ENCODE measurements at regions not wholly inside any gene's neighbourhood (a gene's known extent, or its start where the extent isn't known, plus 50 kb on each side); places are given as distances from the start of the nearest gene placed in this dataset.

- no peaks in the 10 kb centered on the region for H3K9me3 ChIP-seq (replicated peaks in 1 of 2; ENCODE audit: control insufficient read depth in 1 of 2, insufficient read depth in 1 of 2, low read length in 2 of 2)
- no peak overlapping the region for H3K27ac Mint-ChIP-seq
- peaks cover 0 to 5% (median 2%) of the 10 kb centered on the region in 3 donors for H3K27me3 Mint-ChIP-seq (ENCODE audit: low read depth in 3 of 3)
- H3K79me2 ChIP-seq (ENCODE audit: insufficient read depth, low read length), result no peaks in the 10 kb centered on the region
- peaks cover 0 to 2% of the 10 kb centered on the region in 2 donors for H3K4me1 ChIP-seq (ENCODE audit: control insufficient read depth in 1 of 2, insufficient read depth in 2 of 2, low read length in 2 of 2)
- no peaks in the 10 kb centered on the region for H3K36me3 Mint-ChIP-seq
- no peak overlapping the region for H3K4me3 ChIP-seq (replicated peaks in 1 of 3; ENCODE audit: low read depth in 2 of 3, low read length in 3 of 3)
- no peaks in the 10 kb centered on the region for H3K36me3 ChIP-seq (replicated peaks in 1 of 2; ENCODE audit: control insufficient read depth in 1 of 2, insufficient read depth in 2 of 2, low read length in 2 of 2)
- DNase-seq, result no peak
- H3K27ac ChIP-seq (ENCODE audit: low read depth in 1 of 2, low read length in 2 of 2), result no peak overlapping the region
- peaks cover 0 to 4% (median 0%) of the 10 kb centered on the region in 7 donors for H3K9me3 Mint-ChIP-seq
- no peak overlapping the region for H3K9ac ChIP-seq (ENCODE audit: insufficient read depth, low read length, poor library complexity, severe bottlenecking)
- no peak for TF ChIP-seq CTCF (IDR thresholded peaks at IDR 0.05)
- intact Hi-C loops (cut with micrococcal nuclease), result no loop called here
- H3K4me1 Mint-ChIP-seq, result peaks cover 2% of the 10 kb centered on the region
- no CpG with 5 or more reads among the region's 3 CpGs for WGBS (ENCODE audit: insufficient coverage)
- H4K20me1 ChIP-seq (ENCODE audit: insufficient read depth, low read length), result no peaks in the 10 kb centered on the region
- no peaks in the 10 kb centered on the region for H3K27me3 ChIP-seq (ENCODE audit: control insufficient read depth in 2 of 2, insufficient read depth in 2 of 2, low read length in 2 of 2)
- H3K4me2 ChIP-seq (replicated peaks; ENCODE audit: extremely low read depth, low read length, poor library complexity, severe bottlenecking), result no peak overlapping the region
- H3K4me3 Mint-ChIP-seq, result no peak overlapping the region
- no peak overlapping the region for H2AFZ ChIP-seq (ENCODE audit: insufficient read depth, low read depth, low read length, poor library complexity, severe bottlenecking)
Observed at GRCh38 chr3:153669527-153669926, 451.7 kb upstream of the ARHGEF26 start.

GRCh38 chr3:153670577-153670976 lies 450.6 kb upstream of the ARHGEF26 start:
- Mint-ChIP-seq H3K27ac (peak overlapping the region in 2 of 7 donors; percentile 13 to 66), H3K36me3 (no peaks in the 10 kb centered on the region)

More at GRCh38 chr3:153670577-153670976, 450.6 kb upstream of the ARHGEF26 start:
- WGBS (ENCODE audit: insufficient coverage), result 58% methylated on average over 2 of the region's 3 CpGs
- Mint-ChIP-seq H3K9me3 (peaks cover 0 to 4% (median 2%) of the 10 kb centered on the region in 7 donors), H3K4me1 (peaks cover 2% of the 10 kb centered on the region), H3K27me3 (ENCODE audit: low read depth in 3 of 3) (peaks cover 0 to 5% (median 2%) of the 10 kb centered on the region in 3 donors), H3K4me3 (no peak overlapping the region)
- Histone ChIP-seq H2AFZ (ENCODE audit: insufficient read depth, low read depth, low read length, poor library complexity, severe bottlenecking) (no peak overlapping the region), H3K36me3 (replicated peaks in 1 of 2; ENCODE audit: control insufficient read depth in 1 of 2, insufficient read depth in 2 of 2, low read length in 2 of 2) (no peaks in the 10 kb centered on the region), H3K9ac (ENCODE audit: insufficient read depth, low read length, poor library complexity, severe bottlenecking) (no peak overlapping the region), H3K79me2 (ENCODE audit: insufficient read depth, low read length) (no peaks in the 10 kb centered on the region), H3K4me2 (replicated peaks; ENCODE audit: extremely low read depth, low read length, poor library complexity, severe bottlenecking) (no peak overlapping the region), H4K20me1 (ENCODE audit: insufficient read depth, low read length) (no peaks in the 10 kb centered on the region), H3K27ac (ENCODE audit: low read depth in 1 of 2, low read length in 2 of 2) (no peak overlapping the region), H3K9me3 (replicated peaks in 1 of 2; ENCODE audit: control insufficient read depth in 1 of 2, insufficient read depth in 1 of 2, low read length in 2 of 2) (no peaks in the 10 kb centered on the region), H3K4me1 (ENCODE audit: control insufficient read depth in 1 of 2, insufficient read depth in 2 of 2, low read length in 2 of 2) (peaks cover 0 to 2% of the 10 kb centered on the region in 2 donors), H3K27me3 (ENCODE audit: control insufficient read depth in 2 of 2, insufficient read depth in 2 of 2, low read length in 2 of 2) (no peaks in the 10 kb centered on the region), H3K4me3 (replicated peaks in 1 of 3; ENCODE audit: low read depth in 2 of 3, low read length in 3 of 3) (no peak overlapping the region)
- no peak for TF ChIP-seq CTCF (IDR thresholded peaks at IDR 0.05)
- no peak for DNase-seq
- intact Hi-C loops (cut with micrococcal nuclease), result no loop called here

All from CD14-positive monocyte (primary cell).